ES-I3 (cell line): ENCODE measurements at regions not wholly inside any gene's neighbourhood (a gene's known extent, or its start where the extent isn't known, plus 50 kb on each side); places are given as distances from the start of the nearest gene placed in this dataset.

Experiments
- H3K36me3 ChIP-seq: 2 replicates; pipeline ENCODE4 v1.6.1; 2013; ENCODE audit warnings: mild to moderate bottlenecking, low read length, control low read depth, moderate library complexity; ENCODE audit not compliant: insufficient read depth
- H3K4me1 ChIP-seq: 2 replicates; pipeline ENCODE4 v1.6.1; 2013; ENCODE audit warnings: mild to moderate bottlenecking, control low read depth, low read length; ENCODE audit not compliant: insufficient read depth
- H3K9ac ChIP-seq: 2 replicates; pipeline ENCODE4 v1.6.1; 2013; ENCODE audit warnings: low read depth, mild to moderate bottlenecking, low read length, moderate library complexity
- H3K9me3 ChIP-seq: 2 replicates; pipeline ENCODE4 v1.6.1; 2013; ENCODE audit warnings: mild to moderate bottlenecking, low read length, moderate library complexity; ENCODE audit not compliant: control insufficient read depth, insufficient read depth

DNA sequence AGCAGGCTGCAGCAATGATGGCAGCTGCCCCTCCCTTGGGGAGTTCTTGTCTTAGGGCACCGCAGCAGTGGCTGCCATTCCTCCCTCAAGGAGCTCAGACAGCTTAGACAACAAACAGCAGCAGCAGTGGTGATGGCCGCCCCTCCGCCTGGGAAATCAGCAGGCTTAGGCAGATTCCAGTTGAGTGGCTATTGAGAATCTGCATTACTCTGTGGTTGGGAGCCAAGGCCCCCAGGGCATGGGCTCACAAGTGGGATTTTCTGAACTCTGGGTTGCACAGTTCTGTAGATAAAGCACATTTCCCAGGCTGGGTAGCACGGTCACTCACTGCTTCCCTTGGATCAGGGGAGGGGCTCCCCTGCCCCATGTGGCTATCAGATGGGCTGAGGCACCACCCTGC is 1280.7 kb upstream of the TMPRSS15 start:
- H3K4me1 ChIP-seq: no peaks in the 10 kb centered on the region
- H3K9me3 ChIP-seq: no peaks in the 10 kb centered on the region
- H3K9ac ChIP-seq: no peak overlapping the region
- no peaks in the 10 kb centered on the region for H3K36me3 ChIP-seq

DNA sequence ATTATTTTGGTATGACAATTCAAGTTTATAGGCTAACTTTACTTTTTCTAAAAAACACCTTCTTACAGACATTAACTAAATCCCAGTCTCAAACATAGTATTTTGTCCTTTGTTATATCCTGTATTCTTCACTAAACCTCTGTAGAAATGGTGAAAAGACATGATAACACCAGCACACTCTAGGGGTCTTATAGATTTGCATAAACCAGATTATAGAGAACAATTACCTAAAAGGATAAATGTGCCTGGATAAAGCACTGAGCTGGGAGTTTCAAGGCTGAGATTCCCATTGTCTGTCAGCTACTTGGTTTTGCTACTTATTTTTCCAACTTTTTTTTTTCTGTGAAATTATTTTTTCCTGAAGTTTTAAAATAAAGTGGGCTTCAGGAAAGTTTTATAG is 1288.6 kb upstream of the TMPRSS15 start:
- no peak overlapping the region for H3K9ac ChIP-seq
- H3K4me1 ChIP-seq: no peaks in the 10 kb centered on the region
- no peaks in the 10 kb centered on the region for H3K9me3 ChIP-seq
- H3K36me3 ChIP-seq: no peaks in the 10 kb centered on the region

DNA sequence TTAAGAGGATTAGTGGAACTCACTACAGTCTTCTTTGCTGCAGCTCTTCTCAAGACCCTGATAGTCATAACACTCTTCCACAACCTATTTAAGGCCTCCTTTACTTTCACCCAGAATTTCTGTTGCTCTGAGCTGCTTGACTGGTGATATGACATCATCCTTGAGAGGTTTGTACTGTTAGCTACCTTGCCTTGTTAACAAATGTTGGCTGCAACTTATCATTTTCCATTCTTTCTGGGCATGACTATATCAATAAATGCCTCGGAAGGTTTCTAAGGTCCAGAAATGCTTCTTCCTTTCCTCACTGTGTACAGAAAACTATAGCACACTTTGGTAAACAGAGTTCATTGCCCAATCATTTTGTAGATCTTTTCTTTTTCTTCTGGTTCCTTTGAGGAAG is 1292.2 kb upstream of the TMPRSS15 start:
- H3K36me3 ChIP-seq: no peaks in the 10 kb centered on the region
- no peaks in the 10 kb centered on the region for H3K4me1 ChIP-seq
- no peak overlapping the region for H3K9ac ChIP-seq
- no peaks in the 10 kb centered on the region for H3K9me3 ChIP-seq

DNA sequence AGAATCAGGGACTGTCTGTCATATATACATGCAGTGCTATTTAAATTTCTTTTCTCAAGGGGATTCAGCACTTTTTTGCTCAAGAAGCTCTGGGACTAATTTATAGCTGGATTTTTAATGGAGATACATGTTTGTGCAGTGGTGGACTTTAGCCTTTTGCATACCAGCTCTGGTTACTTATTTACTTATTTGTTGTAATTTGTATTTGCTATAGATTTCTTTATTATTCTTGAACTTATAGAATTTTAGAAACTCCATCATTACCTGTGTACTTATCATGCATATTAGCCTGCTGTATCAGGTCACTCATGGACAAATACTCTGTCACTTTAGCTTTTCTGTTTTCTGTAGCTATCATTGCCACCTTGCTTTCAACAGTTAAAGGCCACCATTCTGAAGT is 1296.9 kb upstream of the TMPRSS15 start:
- no peak overlapping the region for H3K9ac ChIP-seq
- H3K4me1 ChIP-seq: no peaks in the 10 kb centered on the region
- no peaks in the 10 kb centered on the region for H3K9me3 ChIP-seq
- no peaks in the 10 kb centered on the region for H3K36me3 ChIP-seq

DNA sequence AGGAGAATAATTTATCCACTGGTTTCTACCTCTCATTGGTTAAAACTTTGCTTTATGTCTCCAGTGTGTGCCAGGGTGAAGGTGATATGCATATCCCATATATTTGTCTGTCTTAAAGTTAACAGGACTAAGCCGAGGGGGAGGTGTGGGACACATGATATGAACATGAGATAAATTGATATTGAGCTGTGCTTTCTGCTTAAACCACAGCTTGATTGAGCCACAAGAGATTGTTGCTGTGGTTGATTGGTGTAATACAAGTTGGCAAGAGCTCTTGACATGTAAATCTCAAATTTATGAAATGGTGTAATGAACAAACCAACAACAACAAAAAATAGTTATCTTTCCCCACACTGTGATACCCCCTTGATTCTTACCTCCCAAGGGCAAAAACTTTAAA is 1295.5 kb upstream of the NCAM2 start:
- no peaks in the 10 kb centered on the region for H3K4me1 ChIP-seq
- H3K9ac ChIP-seq: no peak overlapping the region
- H3K9me3 ChIP-seq: peaks cover 5% of the 10 kb centered on the region
- no peaks in the 10 kb centered on the region for H3K36me3 ChIP-seq

DNA sequence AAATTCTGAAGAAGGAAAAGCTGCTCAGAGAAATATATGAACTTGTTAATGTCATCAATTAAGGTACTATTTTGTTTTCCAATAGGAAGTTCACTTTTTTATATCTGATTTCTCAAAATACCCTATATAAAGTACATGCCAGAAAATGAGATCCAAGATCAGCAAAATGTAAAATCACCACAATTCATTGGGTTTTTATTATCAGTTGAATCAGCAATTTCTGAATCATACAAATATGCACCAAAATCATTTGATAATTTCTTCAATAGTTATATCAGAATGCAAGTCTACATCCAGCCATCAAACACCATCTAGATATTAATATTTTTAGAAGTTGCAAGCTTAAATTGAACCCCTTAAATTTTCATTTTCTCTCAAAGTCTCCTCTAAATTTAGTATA is 1293.4 kb upstream of the NCAM2 start:
- Histone ChIP-seq H3K4me1 (no peaks in the 10 kb centered on the region), H3K36me3 (no peaks in the 10 kb centered on the region)

DNA sequence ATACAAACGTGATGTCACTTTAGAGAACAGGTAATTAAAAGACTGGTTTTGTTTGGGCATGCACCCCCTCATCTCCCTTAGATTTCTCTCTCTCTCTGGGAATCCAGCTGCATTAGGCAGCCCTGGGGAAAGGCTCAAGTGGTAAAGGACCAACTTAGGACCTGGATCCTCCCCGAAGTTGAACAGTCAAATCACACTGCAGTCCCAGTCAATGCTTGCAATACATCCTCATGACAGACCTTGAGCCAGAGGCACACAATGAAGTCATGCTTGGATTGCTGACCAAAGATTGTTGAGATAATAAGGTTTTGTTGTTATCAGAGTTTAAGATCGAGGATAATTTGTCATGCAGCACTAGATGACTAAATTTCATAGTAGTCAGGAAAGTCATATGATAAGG is 1285.8 kb upstream of the NCAM2 start:
- no peaks in the 10 kb centered on the region for H3K4me1 ChIP-seq
- H3K9me3 ChIP-seq: peaks cover 1% of the 10 kb centered on the region; the same call in 1 of the 2 replicates
- H3K9ac ChIP-seq: no peak overlapping the region
- no peaks in the 10 kb centered on the region for H3K36me3 ChIP-seq

More for the DNA sequence above, 1293.4 kb upstream of the NCAM2 start:
- Histone ChIP-seq H3K9me3 (peaks cover 5% of the 10 kb centered on the region), H3K9ac (no peak overlapping the region)

DNA sequence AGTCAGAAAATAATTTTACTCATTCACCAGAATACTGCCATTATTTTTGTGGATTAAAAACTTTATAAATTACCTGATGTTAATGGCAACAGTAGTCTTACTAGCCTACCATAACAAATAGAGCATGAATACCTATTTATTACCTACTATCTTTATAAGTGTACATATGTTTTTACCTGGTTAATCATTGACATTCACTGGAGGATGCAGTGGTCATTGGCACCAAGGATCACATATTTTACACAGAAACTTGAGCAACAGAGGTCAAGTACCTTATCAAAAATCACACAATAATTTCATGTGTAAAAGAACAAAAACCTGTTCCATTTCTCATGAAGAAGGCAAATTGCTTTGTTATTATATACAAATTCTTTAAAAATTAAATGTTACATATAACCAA is 1284.9 kb upstream of the NCAM2 start:
- Histone ChIP-seq H3K9me3 (no peaks in the 10 kb centered on the region; the same call in 1 of the 2 replicates), H3K36me3 (no peaks in the 10 kb centered on the region), H3K4me1 (no peaks in the 10 kb centered on the region), H3K9ac (no peak overlapping the region)

DNA sequence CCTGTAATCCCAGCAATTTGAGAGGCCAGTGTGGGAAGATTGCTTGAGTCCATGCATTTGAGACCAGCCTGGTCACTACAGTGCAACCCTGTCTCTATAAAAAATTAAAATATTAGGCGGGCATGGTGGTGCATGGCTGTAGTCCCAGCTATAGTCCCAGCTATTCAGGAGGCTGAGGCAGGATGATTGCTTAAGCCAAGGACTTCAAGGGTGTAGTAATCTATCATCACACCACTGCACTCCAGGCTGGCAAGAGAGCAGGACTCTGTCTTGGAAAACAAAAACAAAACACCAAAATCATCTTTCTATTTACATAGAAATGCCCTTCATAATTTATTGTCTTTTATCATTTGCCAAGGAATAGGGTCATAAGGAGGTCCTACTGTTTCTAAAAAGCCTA is 1274.1 kb upstream of the NCAM2 start:
- Histone ChIP-seq H3K9me3 (no peaks in the 10 kb centered on the region; the same call in 1 of the 2 replicates), H3K4me1 (no peaks in the 10 kb centered on the region), H3K36me3 (no peaks in the 10 kb centered on the region)

DNA sequence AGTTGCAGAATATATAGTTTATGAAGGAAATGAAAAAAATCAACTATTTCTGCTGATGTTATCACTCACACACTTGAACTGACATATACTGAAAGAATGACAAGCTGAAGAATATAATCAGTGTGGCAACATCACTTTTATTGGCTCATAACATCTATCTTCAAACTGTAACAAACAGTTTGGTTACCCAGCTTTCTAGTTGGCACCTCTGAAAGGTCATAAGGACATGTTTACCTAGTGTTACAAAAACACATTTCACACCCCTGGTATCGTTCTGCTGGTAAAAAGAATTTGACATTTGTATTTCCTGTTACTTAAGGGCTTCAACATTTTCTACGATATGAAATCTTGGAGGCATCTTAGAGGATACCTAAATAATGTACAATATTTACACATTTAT is 1267.0 kb upstream of the NCAM2 start:
- Histone ChIP-seq H3K4me1 (no peaks in the 10 kb centered on the region), H3K36me3 (no peaks in the 10 kb centered on the region), H3K9ac (no peak overlapping the region), H3K9me3 (no peaks in the 10 kb centered on the region)

More for the DNA sequence above, 1274.1 kb upstream of the NCAM2 start:
- H3K9ac ChIP-seq: no peak overlapping the region

DNA sequence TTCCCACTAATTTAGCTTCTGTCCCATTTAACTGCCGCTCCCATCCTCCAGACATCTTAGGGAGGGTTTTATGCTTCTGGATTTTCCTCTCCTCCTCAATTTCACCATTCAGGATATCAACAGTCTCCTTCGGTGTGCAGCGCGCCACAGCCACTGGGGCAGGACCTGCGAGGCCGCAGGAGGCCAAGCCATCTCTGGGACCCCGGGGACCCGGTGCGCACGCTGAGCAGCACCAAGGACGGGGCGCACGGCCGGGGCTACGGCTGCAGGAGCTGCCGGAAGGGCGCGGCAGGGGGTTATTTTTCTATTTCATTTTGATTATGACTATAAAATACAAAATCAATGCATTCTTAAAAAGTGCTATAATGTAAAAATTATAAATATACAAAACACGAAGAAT is 1238.4 kb upstream of the NCAM2 start:
- no peak overlapping the region for H3K9ac ChIP-seq
- H3K9me3 ChIP-seq: no peaks in the 10 kb centered on the region

DNA sequence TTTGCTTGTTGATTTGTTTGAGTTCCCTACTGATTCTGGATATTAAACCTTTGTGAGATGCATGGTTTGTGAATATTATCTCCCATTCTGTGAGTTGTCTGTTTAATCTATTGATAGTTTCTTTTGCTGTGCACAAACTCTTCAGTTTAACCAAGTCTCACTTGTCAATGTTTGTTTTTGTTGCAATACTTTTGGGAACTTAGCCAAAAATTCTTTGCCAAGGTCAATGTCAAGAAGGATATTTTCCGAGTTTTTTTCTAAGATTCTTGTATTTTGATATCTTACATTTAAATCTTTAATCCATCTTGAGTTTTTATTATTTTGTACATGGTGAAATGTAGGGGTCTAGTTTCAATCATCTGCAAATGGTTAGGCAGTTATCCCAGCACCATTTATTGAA is 1230.7 kb upstream of the NCAM2 start:
- no peaks in the 10 kb centered on the region for H3K9me3 ChIP-seq

More for the DNA sequence above, 1238.4 kb upstream of the NCAM2 start:
- Histone ChIP-seq H3K36me3 (no peaks in the 10 kb centered on the region), H3K4me1 (no peaks in the 10 kb centered on the region)

DNA sequence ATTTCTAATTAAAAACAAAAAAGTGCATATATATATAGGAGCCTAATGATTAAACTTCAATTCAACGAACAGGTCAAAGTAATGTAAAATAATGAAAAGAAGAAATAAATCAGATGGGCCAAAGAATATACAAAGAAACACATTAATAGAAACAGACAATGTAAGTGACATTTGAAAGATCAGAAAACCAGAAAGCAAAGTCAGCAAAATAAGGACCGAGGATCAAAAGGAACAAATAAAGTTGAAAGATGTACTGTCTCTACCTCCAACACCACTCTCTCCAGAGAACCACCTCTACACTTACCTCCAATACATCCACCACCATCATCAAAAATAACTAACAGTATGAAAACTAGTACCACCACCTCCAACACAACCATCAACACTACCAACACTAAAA is 1226.3 kb upstream of the NCAM2 start:
- Histone ChIP-seq H3K9ac (no peak overlapping the region), H3K4me1 (no peaks in the 10 kb centered on the region), H3K9me3 (no peaks in the 10 kb centered on the region), H3K36me3 (no peaks in the 10 kb centered on the region)

More for the DNA sequence above, 1230.7 kb upstream of the NCAM2 start:
- no peaks in the 10 kb centered on the region for H3K36me3 ChIP-seq
- H3K9ac ChIP-seq: no peak overlapping the region
- H3K4me1 ChIP-seq: no peaks in the 10 kb centered on the region

DNA sequence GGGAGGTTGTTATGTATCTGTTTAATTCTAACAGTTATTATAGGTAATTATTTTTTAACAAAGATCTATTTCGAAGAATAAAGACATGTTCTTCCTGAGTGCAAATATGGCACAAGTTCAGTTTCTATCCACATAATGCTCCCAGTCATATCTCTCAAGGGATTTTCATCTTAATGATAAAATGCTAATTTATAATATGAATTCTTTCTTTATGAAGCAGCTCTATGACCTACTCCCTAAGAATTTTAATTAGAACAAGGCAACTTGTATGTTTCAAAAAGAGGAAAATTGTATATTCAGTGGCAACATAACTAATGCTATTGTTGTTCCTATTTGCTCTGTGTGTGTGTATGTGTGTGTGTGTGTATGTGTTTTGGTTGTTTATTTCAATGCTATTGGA is 1222.1 kb upstream of the NCAM2 start:
- no peak overlapping the region for H3K9ac ChIP-seq
- no peaks in the 10 kb centered on the region for H3K9me3 ChIP-seq
- no peaks in the 10 kb centered on the region for H3K4me1 ChIP-seq
- H3K36me3 ChIP-seq: no peaks in the 10 kb centered on the region

DNA sequence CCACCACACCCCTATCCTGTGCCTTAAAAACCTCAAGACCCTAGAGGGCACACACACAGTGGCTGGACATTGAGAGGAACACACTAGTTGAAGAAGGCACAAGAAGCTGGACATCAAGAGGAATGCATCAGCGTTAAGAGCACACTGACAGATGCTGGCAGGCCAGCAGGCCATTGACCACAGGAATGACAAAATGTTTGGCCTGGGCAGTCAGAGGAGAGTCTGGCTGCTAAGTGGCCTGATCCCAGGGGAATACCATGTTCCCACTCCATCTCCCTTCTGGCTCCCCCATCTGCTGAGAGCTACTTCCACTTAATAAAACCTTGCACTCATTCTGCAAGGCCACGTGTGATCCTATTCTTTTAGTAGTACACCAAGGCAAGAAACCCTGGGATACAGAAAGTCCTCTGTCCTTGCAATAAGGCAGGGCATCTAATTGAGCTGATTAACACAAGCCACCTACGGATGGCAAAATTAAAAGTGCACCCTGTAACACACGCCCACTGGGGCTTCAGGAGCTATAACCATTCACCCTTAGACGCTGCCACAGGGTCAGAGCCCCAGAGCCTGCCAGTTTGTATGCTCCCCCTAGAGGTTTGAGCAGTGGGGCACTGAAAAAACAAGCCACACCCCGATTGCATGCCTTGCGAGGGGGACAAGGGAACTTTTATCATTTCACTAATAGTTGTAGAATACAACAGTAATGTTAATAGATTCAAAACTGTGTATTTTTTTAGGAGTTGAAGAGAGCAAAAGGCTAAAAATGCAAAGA is 1216.1 kb upstream of the NCAM2 start:
- Histone ChIP-seq H3K9me3 (no peaks in the 10 kb centered on the region), H3K9ac (no peak overlapping the region), H3K36me3 (no peaks in the 10 kb centered on the region), H3K4me1 (no peaks in the 10 kb centered on the region)
